ENCODE measurements at regions not wholly inside any gene's neighbourhood (a gene's known extent, or its start where the extent isn't known, plus 50 kb on each side); places are given as distances from the start of the nearest gene placed in this dataset.

GRCh38 chr3:86790884-86791549 is 199.9 kb downstream of the VGLL3 start:
- Histone ChIP-seq H3K27me3 (replicated peaks; ENCODE audit: insufficient read depth, low read depth, low read length, poor library complexity) (no peaks in the 10 kb centered on the region), H3K4me1 (ENCODE audit: insufficient read depth, low read length, poor library complexity, severe bottlenecking) (no peaks in the 10 kb centered on the region), H3K4me3 (ENCODE audit: low read depth, low read length, poor library complexity, severe bottlenecking) (no peak overlapping the region), H3K9me3 (ENCODE audit: low read depth, low read length, poor library complexity, severe bottlenecking) (no peaks in the 10 kb centered on the region), H3K27ac (ENCODE audit: low read depth, low read length, poor library complexity, severe bottlenecking) (no peak overlapping the region), H3K36me3 (ENCODE audit: insufficient read depth, low read length, poor library complexity, severe bottlenecking) (no peaks in the 10 kb centered on the region)
- DNase-seq (ENCODE audit: low spot score): no peak
- ChIA-PET CTCF (no interaction called here), POLR2A (ENCODE audit: low non-redundant PET) (no interaction called here)
- TF ChIP-seq, protein P1, sequence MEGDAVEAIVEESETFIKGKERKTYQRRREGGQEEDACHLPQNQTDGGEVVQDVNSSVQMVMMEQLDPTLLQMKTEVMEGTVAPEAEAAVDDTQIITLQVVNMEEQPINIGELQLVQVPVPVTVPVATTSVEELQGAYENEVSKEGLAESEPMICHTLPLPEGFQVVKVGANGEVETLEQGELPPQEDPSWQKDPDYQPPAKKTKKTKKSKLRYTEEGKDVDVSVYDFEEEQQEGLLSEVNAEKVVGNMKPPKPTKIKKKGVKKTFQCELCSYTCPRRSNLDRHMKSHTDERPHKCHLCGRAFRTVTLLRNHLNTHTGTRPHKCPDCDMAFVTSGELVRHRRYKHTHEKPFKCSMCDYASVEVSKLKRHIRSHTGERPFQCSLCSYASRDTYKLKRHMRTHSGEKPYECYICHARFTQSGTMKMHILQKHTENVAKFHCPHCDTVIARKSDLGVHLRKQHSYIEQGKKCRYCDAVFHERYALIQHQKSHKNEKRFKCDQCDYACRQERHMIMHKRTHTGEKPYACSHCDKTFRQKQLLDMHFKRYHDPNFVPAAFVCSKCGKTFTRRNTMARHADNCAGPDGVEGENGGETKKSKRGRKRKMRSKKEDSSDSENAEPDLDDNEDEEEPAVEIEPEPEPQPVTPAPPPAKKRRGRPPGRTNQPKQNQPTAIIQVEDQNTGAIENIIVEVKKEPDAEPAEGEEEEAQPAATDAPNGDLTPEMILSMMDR (conservative IDR thresholded peaks at IDR 0.05; ENCODE audit: low read depth, low read length): no peak
- TF ChIP-seq EZH2 (IDR thresholded peaks at IDR 0.05; ENCODE audit: borderline replicate concordance, low read depth, low read length, poor library complexity, severe bottlenecking): no peak
- intact Hi-C loops (cut with micrococcal nuclease; ENCODE audit: unreplicated experiment): no loop called here
- BruUV-seq (replicated peaks): no TSS peak

DNA sequence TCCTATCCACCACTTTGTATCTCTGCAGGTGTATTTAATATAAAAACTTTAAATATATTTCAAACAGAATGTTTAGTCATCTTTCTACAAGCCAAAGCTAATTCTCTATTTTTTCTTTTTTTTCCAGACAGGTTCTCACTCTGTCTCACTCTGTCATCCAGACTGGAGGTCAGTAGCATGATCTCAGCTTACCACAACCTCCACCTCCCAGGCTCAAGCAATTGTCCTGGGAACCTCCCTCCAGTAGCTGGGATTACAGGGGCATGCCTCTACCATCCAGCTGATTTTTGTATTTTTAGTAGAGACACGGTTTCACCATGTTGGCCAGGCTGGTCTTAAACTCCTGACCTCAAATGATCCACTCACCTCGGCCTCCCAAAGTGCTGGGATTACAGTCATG is 202.6 kb downstream of the VGLL3 start:
- H3K4me3 ChIP-seq (ENCODE audit: low read depth, low read length, poor library complexity, severe bottlenecking): no peak overlapping the region
- H3K27me3 ChIP-seq (replicated peaks; ENCODE audit: insufficient read depth, low read depth, low read length, poor library complexity): no peaks in the 10 kb centered on the region
- no peak for TF ChIP-seq EZH2 (IDR thresholded peaks at IDR 0.05; ENCODE audit: borderline replicate concordance, low read depth, low read length, poor library complexity, severe bottlenecking)
- TF ChIP-seq, protein P1 (conservative IDR thresholded peaks at IDR 0.05; ENCODE audit: low read depth, low read length): no peak
- no peaks in the 10 kb centered on the region for H3K36me3 ChIP-seq (ENCODE audit: insufficient read depth, low read length, poor library complexity, severe bottlenecking)
- no peaks in the 10 kb centered on the region for H3K9me3 ChIP-seq (ENCODE audit: low read depth, low read length, poor library complexity, severe bottlenecking)
- H3K27ac ChIP-seq (ENCODE audit: low read depth, low read length, poor library complexity, severe bottlenecking): no peak overlapping the region
- ChIA-PET CTCF (no interaction called here), POLR2A (ENCODE audit: low non-redundant PET) (no interaction called here)
- BruUV-seq (replicated peaks): no TSS peak
- no peaks in the 10 kb centered on the region for H3K4me1 ChIP-seq (ENCODE audit: insufficient read depth, low read length, poor library complexity, severe bottlenecking)
- DNase-seq (ENCODE audit: low spot score): no peak
- intact Hi-C loops (cut with micrococcal nuclease; ENCODE audit: unreplicated experiment): no loop called here

DNA sequence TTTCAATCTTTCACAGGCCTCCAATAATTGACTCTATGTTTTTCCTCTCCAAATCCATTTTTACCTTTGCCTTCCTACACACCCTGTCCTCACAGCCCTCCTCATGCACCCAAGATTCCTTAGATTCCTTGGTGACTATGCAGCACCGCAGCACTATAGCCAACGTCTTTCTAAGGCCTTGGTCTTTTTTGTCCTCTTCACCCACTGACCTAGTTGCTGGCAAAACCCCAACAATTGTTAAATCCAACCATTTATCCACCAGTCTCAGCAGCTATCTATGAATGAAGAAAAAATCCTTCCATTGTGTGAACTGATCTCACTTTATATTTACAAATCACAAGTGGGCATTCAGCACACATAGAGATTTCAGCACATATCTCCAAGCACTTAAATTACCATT is 203.9 kb downstream of the VGLL3 start:
- TF ChIP-seq EZH2 (IDR thresholded peaks at IDR 0.05; ENCODE audit: borderline replicate concordance, low read depth, low read length, poor library complexity, severe bottlenecking): no peak
- POLR2A ChIA-PET (ENCODE audit: low non-redundant PET): no interaction called here
- no TSS peak for BruUV-seq (replicated peaks)
- Histone ChIP-seq H3K4me3 (ENCODE audit: low read depth, low read length, poor library complexity, severe bottlenecking) (no peak overlapping the region), H3K27me3 (replicated peaks; ENCODE audit: insufficient read depth, low read depth, low read length, poor library complexity) (no peaks in the 10 kb centered on the region), H3K27ac (ENCODE audit: low read depth, low read length, poor library complexity, severe bottlenecking) (no peak overlapping the region), H3K4me1 (ENCODE audit: insufficient read depth, low read length, poor library complexity, severe bottlenecking) (peaks cover 4% of the 10 kb centered on the region), H3K36me3 (ENCODE audit: insufficient read depth, low read length, poor library complexity, severe bottlenecking) (no peaks in the 10 kb centered on the region), H3K9me3 (ENCODE audit: low read depth, low read length, poor library complexity, severe bottlenecking) (no peaks in the 10 kb centered on the region)
- intact Hi-C loops (cut with micrococcal nuclease; ENCODE audit: unreplicated experiment): no loop called here
- DNase-seq (ENCODE audit: low spot score): no peak
- CTCF ChIA-PET: no interaction called here

DNA sequence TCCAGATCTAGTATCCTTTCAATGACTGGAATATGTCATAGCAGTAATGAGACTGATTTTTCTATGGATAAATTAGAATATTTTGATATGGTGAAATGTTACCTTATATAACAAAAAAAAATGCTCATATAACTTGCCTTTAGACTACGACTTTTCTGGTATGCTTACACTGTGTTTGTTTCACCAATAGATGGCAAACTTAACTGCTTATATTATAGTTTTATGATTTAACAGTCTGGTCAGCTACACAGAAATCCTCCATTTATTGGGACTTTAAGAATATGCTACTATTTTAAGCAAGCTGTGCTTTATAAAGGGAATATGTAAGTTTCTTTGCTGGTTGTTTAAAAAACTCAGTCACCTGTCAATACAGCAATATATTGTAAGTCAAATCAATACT is 205.6 kb downstream of the VGLL3 start:
- intact Hi-C loops (cut with micrococcal nuclease; ENCODE audit: unreplicated experiment): no loop called here

More for the DNA sequence above, 205.6 kb downstream of the VGLL3 start:
- H3K27ac ChIP-seq (ENCODE audit: low read depth, low read length, poor library complexity, severe bottlenecking): no peak overlapping the region
- H3K4me3 ChIP-seq (ENCODE audit: low read depth, low read length, poor library complexity, severe bottlenecking): no peak overlapping the region
- H3K4me1 ChIP-seq (ENCODE audit: insufficient read depth, low read length, poor library complexity, severe bottlenecking): peaks cover 8% of the 10 kb centered on the region
- CTCF ChIA-PET: no interaction called here
- no peaks in the 10 kb centered on the region for H3K9me3 ChIP-seq (ENCODE audit: low read depth, low read length, poor library complexity, severe bottlenecking)
- POLR2A ChIA-PET (ENCODE audit: low non-redundant PET): no interaction called here
- DNase-seq (ENCODE audit: low spot score): peak; percentile 28
- no peaks in the 10 kb centered on the region for H3K36me3 ChIP-seq (ENCODE audit: insufficient read depth, low read length, poor library complexity, severe bottlenecking)
- H3K27me3 ChIP-seq (replicated peaks; ENCODE audit: insufficient read depth, low read depth, low read length, poor library complexity): no peaks in the 10 kb centered on the region
- no TSS peak for BruUV-seq (replicated peaks)
- TF ChIP-seq, protein P1 (conservative IDR thresholded peaks at IDR 0.05; ENCODE audit: low read depth, low read length): peak; percentile 54
- no peak for TF ChIP-seq EZH2 (IDR thresholded peaks at IDR 0.05; ENCODE audit: borderline replicate concordance, low read depth, low read length, poor library complexity, severe bottlenecking)
